ENCODE measurements at regions not wholly inside any gene's neighbourhood (a gene's known extent, or its start where the extent isn't known, plus 50 kb on each side); places are given as distances from the start of the nearest gene placed in this dataset.

DNA sequence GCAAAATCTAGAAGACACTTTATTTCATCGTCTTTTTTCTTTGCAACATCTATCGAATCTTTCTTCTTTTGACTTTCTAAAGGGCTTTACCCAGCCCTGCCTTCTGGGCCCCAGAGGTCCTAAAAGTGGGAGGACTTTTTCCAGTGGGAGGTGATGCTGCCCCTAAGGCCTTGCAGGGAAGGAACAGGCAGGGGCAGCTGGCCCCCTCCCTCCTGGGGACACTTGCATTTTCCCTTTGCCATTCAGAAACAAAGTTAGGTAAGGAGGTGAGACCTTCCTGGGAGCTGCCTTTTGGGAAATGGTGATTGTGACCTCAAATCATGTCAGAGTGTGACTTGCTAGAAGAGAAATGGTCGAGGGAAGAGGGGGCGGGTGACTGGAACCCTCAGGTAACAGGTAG is 132.7 kb downstream of the GLI2 start:
- ChIA-PET CTCF (no interaction called here), RAD21 (ENCODE audit: low non-redundant PET in 1 of 2, low total read pairs in 2 of 2, uncharacterized antibody in 2 of 2, unreplicated experiment in 2 of 2) (no interaction called here)

More for the DNA sequence above, 132.7 kb downstream of the GLI2 start:
- intact Hi-C loops (cut with micrococcal nuclease): no loop called here
- ATAC-seq: no peak
- Histone ChIP-seq H4K20me1 (ENCODE audit: insufficient read depth) (no peaks in the 10 kb centered on the region), H3K79me2 (ENCODE audit: insufficient read depth, low read length) (no peaks in the 10 kb centered on the region), H3K4me3 (replicated peaks in 1 of 2; ENCODE audit: low read depth in 1 of 2, low read length in 2 of 2) (no peak overlapping the region), H3K27me3 (ENCODE audit: insufficient read depth, low read length) (no peaks in the 10 kb centered on the region; the same call in 1 of the 2 replicates), H3K9ac (ENCODE audit: low read length) (no peak overlapping the region), H3K36me3 (ENCODE audit: control insufficient read depth in 1 of 2, insufficient read depth in 2 of 2, low read length in 2 of 2) (no peaks in the 10 kb centered on the region), H3K27ac (ENCODE audit: low read depth, low read length) (no peak overlapping the region), H3K9me3 (ENCODE audit: control insufficient read depth in 1 of 2, insufficient read depth in 1 of 2, low read depth in 1 of 2, low read length in 2 of 2) (no peaks in the 10 kb centered on the region), H3K4me2 (ENCODE audit: low read length) (no peak overlapping the region), H3K4me1 (ENCODE audit: control insufficient read depth in 1 of 2, insufficient read depth in 2 of 2, low read length in 2 of 2) (peaks cover 11 to 26% of the 10 kb centered on the region in 2 experiments), H3K9me2 (ENCODE audit: insufficient read depth) (no peaks in the 10 kb centered on the region), H2AFZ (ENCODE audit: low read depth, low read length, poor library complexity, severe bottlenecking) (no peak overlapping the region)
- DNase-seq (ENCODE audit: low read depth, low spot score): no peak
- BruUV-seq (replicated peaks): no TSS peak
- TF ChIP-seq CEBPB (IDR thresholded peaks at IDR 0.05; ENCODE audit: low read depth) (no peak), ZBTB33 (IDR thresholded peaks at IDR 0.05; ENCODE audit: extremely low read depth, insufficient replicate concordance, low read length) (no peak), EZH2 (IDR thresholded peaks at IDR 0.05) (no peak), REST (IDR thresholded peaks at IDR 0.05; ENCODE audit: low read depth) (no peak), TCF7L2 (IDR thresholded peaks at IDR 0.05; ENCODE audit: borderline replicate concordance, extremely low read depth, insufficient read depth, insufficient read length) (no peak), RAD21 (IDR thresholded peaks at IDR 0.05; ENCODE audit: low read depth) (no peak), FOSL1 (IDR thresholded peaks at IDR 0.05; ENCODE audit: low read depth) (no peak), EGR1 (IDR thresholded peaks at IDR 0.05; ENCODE audit: low read depth) (no peak), YY1 (IDR thresholded peaks at IDR 0.05; ENCODE audit: extremely low read depth, insufficient replicate concordance, low read depth, low read length) (no peak), SP1 (IDR thresholded peaks at IDR 0.05; ENCODE audit: low read depth) (no peak), SRF (IDR thresholded peaks at IDR 0.05; ENCODE audit: low read depth) (no peak), ELF1 (IDR thresholded peaks at IDR 0.05; ENCODE audit: borderline replicate concordance, low read depth) (no peak), JUND (IDR thresholded peaks at IDR 0.05) (no peak), CBX3 (IDR thresholded peaks at IDR 0.05; ENCODE audit: low read depth) (no peak), ZFX (IDR thresholded peaks at IDR 0.05) (no peak), POLR2AphosphoS5 (IDR thresholded peaks at IDR 0.05; ENCODE audit: low read depth, low read length) (no peak), EZH2phosphoT487 (IDR thresholded peaks at IDR 0.05; ENCODE audit: borderline replicate concordance) (no peak)
- TF ChIP-seq, protein P1, sequence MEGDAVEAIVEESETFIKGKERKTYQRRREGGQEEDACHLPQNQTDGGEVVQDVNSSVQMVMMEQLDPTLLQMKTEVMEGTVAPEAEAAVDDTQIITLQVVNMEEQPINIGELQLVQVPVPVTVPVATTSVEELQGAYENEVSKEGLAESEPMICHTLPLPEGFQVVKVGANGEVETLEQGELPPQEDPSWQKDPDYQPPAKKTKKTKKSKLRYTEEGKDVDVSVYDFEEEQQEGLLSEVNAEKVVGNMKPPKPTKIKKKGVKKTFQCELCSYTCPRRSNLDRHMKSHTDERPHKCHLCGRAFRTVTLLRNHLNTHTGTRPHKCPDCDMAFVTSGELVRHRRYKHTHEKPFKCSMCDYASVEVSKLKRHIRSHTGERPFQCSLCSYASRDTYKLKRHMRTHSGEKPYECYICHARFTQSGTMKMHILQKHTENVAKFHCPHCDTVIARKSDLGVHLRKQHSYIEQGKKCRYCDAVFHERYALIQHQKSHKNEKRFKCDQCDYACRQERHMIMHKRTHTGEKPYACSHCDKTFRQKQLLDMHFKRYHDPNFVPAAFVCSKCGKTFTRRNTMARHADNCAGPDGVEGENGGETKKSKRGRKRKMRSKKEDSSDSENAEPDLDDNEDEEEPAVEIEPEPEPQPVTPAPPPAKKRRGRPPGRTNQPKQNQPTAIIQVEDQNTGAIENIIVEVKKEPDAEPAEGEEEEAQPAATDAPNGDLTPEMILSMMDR (IDR thresholded peaks at IDR 0.05 in 2 of 3, conservative IDR thresholded peaks at IDR 0.05 in 1 of 3; ENCODE audit: borderline replicate concordance in 1 of 3, insufficient read depth in 1 of 3, low read depth in 2 of 3, low read length in 2 of 3): no peak
- TF ChIP-seq, protein P2, sequence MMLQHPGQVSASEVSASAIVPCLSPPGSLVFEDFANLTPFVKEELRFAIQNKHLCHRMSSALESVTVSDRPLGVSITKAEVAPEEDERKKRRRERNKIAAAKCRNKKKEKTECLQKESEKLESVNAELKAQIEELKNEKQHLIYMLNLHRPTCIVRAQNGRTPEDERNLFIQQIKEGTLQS (IDR thresholded peaks at IDR 0.05): no peak
- POLR2A ChIA-PET: no interaction called here
